SK-N-MC (cell line): ENCODE measurements at regions not wholly inside any gene's neighbourhood (a gene's known extent, or its start where the extent isn't known, plus 50 kb on each side); places are given as distances from the start of the nearest gene placed in this dataset.

Experiments used
- EZH2 ChIP-seq: fragments of 200-600 bp; sonication (generic); IDR thresholded peaks from one replicate; pipeline ENCODE4 v1.6.1; 2017; ENCODE audit warnings: antibody characterized with exemption
- FOXP2 ChIP-seq: optimal IDR thresholded peaks from 2 replicates; pipeline ENCODE3; 2011; ENCODE audit warnings: mild to moderate bottlenecking, moderate library complexity; ENCODE audit not compliant: insufficient read depth; ENCODE audit errors: extremely low read length, control extremely low read depth
- POLR2AphosphoS5 ChIP-seq: IDR thresholded peaks from 2 replicates; pipeline ENCODE4 v1.6.1; 2012; ENCODE audit warnings: mild to moderate bottlenecking, low read depth, low read length, borderline replicate concordance

DNA sequence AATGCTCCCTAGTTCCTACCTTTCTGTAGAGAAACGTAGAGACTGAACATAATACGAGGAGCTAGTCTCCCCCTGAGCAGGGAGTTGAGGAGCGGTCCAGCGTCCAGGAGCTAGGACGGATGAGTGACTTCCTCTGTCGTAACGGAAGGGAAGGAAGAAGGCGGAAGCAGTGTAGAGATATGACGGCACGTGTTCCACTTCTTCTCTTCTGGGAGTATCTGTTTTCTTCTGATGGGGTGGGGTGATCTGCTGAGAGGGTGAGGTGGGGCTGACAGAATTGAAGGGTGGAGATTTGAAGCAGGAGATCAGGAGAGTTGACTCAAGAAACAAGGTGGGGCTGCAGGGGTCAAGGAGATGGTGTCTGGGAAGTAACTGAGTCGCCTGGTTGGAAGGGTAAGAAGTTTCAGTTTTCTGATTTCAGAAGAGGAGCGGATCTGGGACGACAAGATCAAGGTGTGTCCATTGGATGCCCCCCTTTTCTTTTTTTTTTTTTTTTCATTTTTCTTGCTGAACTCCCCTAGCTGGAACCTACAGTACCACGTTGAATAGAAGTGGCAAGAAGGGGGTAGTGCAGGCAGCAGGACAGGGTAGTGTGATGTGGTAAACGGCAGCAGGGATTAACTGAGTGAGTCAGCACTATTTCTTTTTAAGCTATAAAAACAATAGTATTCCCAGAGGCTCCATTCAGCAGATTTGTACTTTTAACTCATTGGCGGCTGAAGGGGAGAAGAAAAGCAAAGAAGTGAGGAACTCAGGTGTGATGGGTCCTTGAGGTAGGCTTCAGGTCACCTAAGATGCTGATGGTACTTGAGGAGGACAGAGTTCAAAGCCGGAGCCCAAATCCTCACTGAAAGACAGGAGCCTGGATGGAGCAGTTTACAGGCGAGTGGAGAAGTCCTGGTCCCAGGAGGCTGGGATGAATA lies 50.8 kb upstream of the SETD7 start:
- TF ChIP-seq EZH2 (no peak), POLR2AphosphoS5 (no peak), FOXP2 (no peak)
